H9 (cell line): ENCODE measurements at regions not wholly inside any gene's neighbourhood (a gene's known extent, or its start where the extent isn't known, plus 50 kb on each side); places are given as distances from the start of the nearest gene placed in this dataset.

Experiments
- DNase-seq: peaks from one replicate; pipeline ENCODE4 v3.0.0-alpha.2; 2017
- H2AFZ ChIP-seq: one replicate; pipeline ENCODE4 v1.6.1; 2013; ENCODE audit warnings: mild to moderate bottlenecking, low read length, control low read depth, moderate library complexity
- H2AK5ac ChIP-seq: 2 replicates; pipeline ENCODE4 v1.6.1; 2013; ENCODE audit warnings: low read length, control low read depth, mixed read lengths; ENCODE audit not compliant: insufficient read length
- H2BK120ac ChIP-seq: one replicate; pipeline ENCODE4 v1.6.1; 2013; ENCODE audit warnings: low read depth, mild to moderate bottlenecking, low read length, control low read depth, inconsistent platforms; ENCODE audit not compliant: poor library complexity, severe bottlenecking
- H2BK12ac ChIP-seq: 2 replicates; pipeline ENCODE4 v1.6.1; 2013; ENCODE audit warnings: low read length, control low read depth, mixed read lengths, low read depth; ENCODE audit not compliant: insufficient read length
- H2BK15ac ChIP-seq: 2 replicates; pipeline ENCODE4 v1.6.1; 2013; ENCODE audit warnings: low read depth, low read length, control low read depth
- H2BK20ac ChIP-seq: one replicate; pipeline ENCODE4 v1.6.1; 2013; ENCODE audit warnings: low read depth, mild to moderate bottlenecking, low read length, control low read depth, inconsistent platforms; ENCODE audit not compliant: poor library complexity, severe bottlenecking
- H2BK5ac ChIP-seq: 2 replicates; pipeline ENCODE4 v1.6.1; 2013; ENCODE audit warnings: low read length, control low read depth, mixed read lengths; ENCODE audit not compliant: insufficient read length
- H3K14ac ChIP-seq: 2 replicates; pipeline ENCODE4 v1.6.1; 2013; ENCODE audit warnings: low read length, control low read depth; ENCODE audit not compliant: insufficient read depth
- H3K18ac ChIP-seq: 2 replicates; pipeline ENCODE4 v1.6.1; 2013; ENCODE audit warnings: low read depth, mild to moderate bottlenecking, mixed read lengths, low read length, control low read depth; ENCODE audit not compliant: insufficient read length
- H3K23ac ChIP-seq: 2 replicates; pipeline ENCODE4 v1.6.1; 2013; ENCODE audit warnings: low read length, control low read depth, mixed read lengths, low read depth; ENCODE audit not compliant: insufficient read length
- H3K23me2 ChIP-seq: 2 replicates; pipeline ENCODE4 v1.6.1; 2013; ENCODE audit warnings: low read depth, mild to moderate bottlenecking, mixed read lengths, low read length, control low read depth; ENCODE audit not compliant: insufficient read length, poor library complexity, severe bottlenecking
- H3K27ac ChIP-seq: 2 replicates; pipeline ENCODE4 v1.5.1; 2013; ENCODE audit warnings: low read length, control low read depth, mixed read lengths, low read depth; ENCODE audit not compliant: insufficient read length
- H3K27me3 ChIP-seq: 2 replicates; pipeline ENCODE4 v1.6.1; 2013; ENCODE audit warnings: low read length, control low read depth, inconsistent platforms; ENCODE audit not compliant: insufficient read depth
- H3K4ac ChIP-seq: 2 replicates; pipeline ENCODE4 v1.6.1; 2013; ENCODE audit warnings: low read depth, mild to moderate bottlenecking, control low read depth, inconsistent platforms, low read length, moderate library complexity
- H3K4me1 ChIP-seq: 2 replicates; pipeline ENCODE4 v1.6.1; 2013; ENCODE audit warnings: low read length, control low read depth, inconsistent platforms; ENCODE audit not compliant: insufficient read depth
- H3K4me2 ChIP-seq: 2 replicates; pipeline ENCODE4 v1.6.1; 2013; ENCODE audit warnings: low read length, control low read depth, mixed read lengths; ENCODE audit not compliant: insufficient read length, insufficient read depth
- H3K56ac ChIP-seq: 2 replicates; pipeline ENCODE4 v1.6.1; 2013; ENCODE audit warnings: low read depth, mild to moderate bottlenecking, mixed read lengths, low read length, control low read depth; ENCODE audit not compliant: insufficient read length
- H3K79me1 ChIP-seq: 2 replicates; pipeline ENCODE4 v1.6.1; 2013; ENCODE audit warnings: low read depth, mild to moderate bottlenecking, moderate library complexity, low read length, control low read depth, inconsistent platforms; ENCODE audit not compliant: insufficient read depth, poor library complexity, severe bottlenecking
- H3K79me2 ChIP-seq: 2 replicates; pipeline ENCODE4 v1.6.1; 2013; ENCODE audit warnings: low read length, control low read depth, inconsistent platforms; ENCODE audit not compliant: insufficient read depth
- H3K9ac ChIP-seq: 2 replicates; pipeline ENCODE4 v1.6.1; 2013; ENCODE audit warnings: low read length, control low read depth, mixed read lengths; ENCODE audit not compliant: insufficient read length; ENCODE audit errors: extremely low read depth
- H3K9me3 ChIP-seq: one replicate; pipeline ENCODE4 v1.6.1; 2013; ENCODE audit warnings: low read depth, low read length, inconsistent platforms; ENCODE audit not compliant: control insufficient read depth
- H3T11ph ChIP-seq: one replicate; pipeline ENCODE4 v1.6.1; 2013; ENCODE audit warnings: mild to moderate bottlenecking, low read length, control low read depth, inconsistent platforms
- H4K20me1 ChIP-seq: one replicate; pipeline ENCODE4 v1.6.1; 2013; ENCODE audit not compliant: control insufficient read depth, insufficient read length, insufficient read depth
- H4K5ac ChIP-seq: 2 replicates; pipeline ENCODE4 v1.6.1; 2013; ENCODE audit warnings: low read depth, mild to moderate bottlenecking, mixed read lengths, low read length, control low read depth; ENCODE audit not compliant: insufficient read length
- H4K8ac ChIP-seq: replicated peaks from 2 replicates; pipeline ENCODE4 v1.6.1; 2013; ENCODE audit warnings: low read length, control low read depth, mixed read lengths, low read depth; ENCODE audit not compliant: insufficient read length
- H4K91ac ChIP-seq: 2 replicates; pipeline ENCODE4 v1.6.1; 2013; ENCODE audit warnings: low read depth, mild to moderate bottlenecking, moderate library complexity, mixed read lengths, low read length, control low read depth; ENCODE audit not compliant: insufficient read length
- H3K27ac Mint-ChIP-seq, 3 experiments: 2 replicates in 2 of 3; 3 replicates in 1 of 3; pipeline ENCODE4 v1.8.0; 2020 to 2021; ENCODE audit warnings: mixed read lengths in 3 of 3, mild to moderate bottlenecking in 1 of 3, moderate library complexity in 1 of 3
- H3K27me3 Mint-ChIP-seq: 2 replicates; pipeline ENCODE4 v1.8.0; 2021; ENCODE audit warnings: low read depth, mild to moderate bottlenecking, moderate library complexity, mixed read lengths
- H3K36me3 Mint-ChIP-seq, 3 experiments: 2 replicates in 2 of 3; 3 replicates in 1 of 3; pipeline ENCODE4 v1.8.0; 2020 to 2021; ENCODE audit warnings: low read depth in 3 of 3, mixed read lengths in 3 of 3; ENCODE audit not compliant: insufficient read depth in 1 of 3
- H3K4me1 Mint-ChIP-seq, 2 experiments: 2 replicates each; pipeline ENCODE4 v1.8.0; 2020; ENCODE audit warnings: mixed read lengths in 2 of 2
- H3K4me3 Mint-ChIP-seq, 2 experiments: 2 replicates in 1 of 2; 3 replicates in 1 of 2; pipeline ENCODE4 v1.8.0; 2020 to 2021; ENCODE audit warnings: mild to moderate bottlenecking in 2 of 2, mixed read lengths in 2 of 2, moderate library complexity in 1 of 2
- H3K9me3 Mint-ChIP-seq, 2 experiments: 2 replicates in 1 of 2; 3 replicates in 1 of 2; pipeline ENCODE4 v1.8.0; 2020; ENCODE audit warnings: mild to moderate bottlenecking in 2 of 2, mixed read lengths in 2 of 2, moderate library complexity in 1 of 2
- WGBS: extraction: QIAGEN DNeasy Blood & Tissue Kit; methylation state at CpG from one replicate; pipeline ENCODE4 v1.1.7; 2013; ENCODE audit warnings: missing lambda C conversion rate, low lambda C conversion rate, mixed read lengths; ENCODE audit not compliant: insufficient read length; ENCODE audit errors: extremely low coverage; 5-methylcytosine and 5-hydroxymethylcytosine counted together
- TF ChIP-seq, protein P1 (sequence below): fragments of 200-600 bp; sonication (generic); conservative IDR thresholded peaks from 3 replicates; pipeline ENCODE4 v1.8.0; 2021; ENCODE audit warnings: antibody characterized with exemption, mild to moderate bottlenecking

DNA sequence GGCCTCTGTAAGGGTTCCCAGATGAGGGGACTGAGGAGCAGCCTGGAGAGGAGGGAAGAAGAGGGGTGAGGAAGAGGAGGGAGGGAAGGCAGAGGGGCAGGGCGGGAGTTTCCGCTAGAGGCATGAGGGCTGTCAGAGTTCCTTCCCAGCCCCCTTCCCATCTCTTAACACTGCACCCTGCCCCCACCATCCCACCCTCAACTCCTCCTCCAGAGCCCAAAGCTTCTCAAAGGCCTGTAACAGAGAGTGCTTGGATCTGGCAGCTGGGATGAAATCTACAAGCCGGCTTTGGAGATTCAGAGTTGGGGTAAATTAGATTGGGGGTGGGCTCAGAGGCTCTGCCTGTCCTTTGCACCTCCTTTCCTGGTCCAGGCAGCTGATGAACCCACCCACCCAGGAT lies 57.3 kb upstream of the DLX4 start:
- no peak overlapping the region for H3K9ac ChIP-seq
- peaks cover 26% of the 10 kb centered on the region; the same call in 1 of the 2 replicates for H3K27me3 ChIP-seq
- no peaks in the 10 kb centered on the region for H3K79me2 ChIP-seq
- no peak overlapping the region for H4K91ac ChIP-seq
- H2AFZ ChIP-seq, result no peak overlapping the region
- H4K8ac ChIP-seq, result no peak overlapping the region
- no peaks in the 10 kb centered on the region for H4K20me1 ChIP-seq
- Mint-ChIP-seq H3K4me1 (peaks cover 49 to 83% of the 10 kb centered on the region in 2 experiments), H3K9me3 (no peaks in the 10 kb centered on the region; a peak in 1 of 5 replicates), H3K36me3 (no peaks in the 10 kb centered on the region; a peak in 1 of 7 replicates), H3K27ac (no peak overlapping the region), H3K4me3 (no peak overlapping the region), H3K27me3 (peaks cover 95% of the 10 kb centered on the region)
- no peak overlapping the region for H2BK20ac ChIP-seq
- DNase-seq, result no peak
- H3K27ac ChIP-seq, result no peak overlapping the region
- H3K79me1 ChIP-seq, result no peaks in the 10 kb centered on the region
- no peak overlapping the region for H2BK12ac ChIP-seq
- no peak overlapping the region for H3K14ac ChIP-seq
- no peak overlapping the region for H2BK120ac ChIP-seq
- WGBS, result no CpG with 5 or more reads among the region's 3 CpGs
- H3K9me3 ChIP-seq, result no peaks in the 10 kb centered on the region
- no peak overlapping the region for H3K4me2 ChIP-seq
- no peak overlapping the region for H2BK15ac ChIP-seq
- H3K23me2 ChIP-seq, result peaks cover 5% of the 10 kb centered on the region
- H3K18ac ChIP-seq, result no peak overlapping the region
- no peak overlapping the region for H3K23ac ChIP-seq
- TF ChIP-seq, protein P1, sequence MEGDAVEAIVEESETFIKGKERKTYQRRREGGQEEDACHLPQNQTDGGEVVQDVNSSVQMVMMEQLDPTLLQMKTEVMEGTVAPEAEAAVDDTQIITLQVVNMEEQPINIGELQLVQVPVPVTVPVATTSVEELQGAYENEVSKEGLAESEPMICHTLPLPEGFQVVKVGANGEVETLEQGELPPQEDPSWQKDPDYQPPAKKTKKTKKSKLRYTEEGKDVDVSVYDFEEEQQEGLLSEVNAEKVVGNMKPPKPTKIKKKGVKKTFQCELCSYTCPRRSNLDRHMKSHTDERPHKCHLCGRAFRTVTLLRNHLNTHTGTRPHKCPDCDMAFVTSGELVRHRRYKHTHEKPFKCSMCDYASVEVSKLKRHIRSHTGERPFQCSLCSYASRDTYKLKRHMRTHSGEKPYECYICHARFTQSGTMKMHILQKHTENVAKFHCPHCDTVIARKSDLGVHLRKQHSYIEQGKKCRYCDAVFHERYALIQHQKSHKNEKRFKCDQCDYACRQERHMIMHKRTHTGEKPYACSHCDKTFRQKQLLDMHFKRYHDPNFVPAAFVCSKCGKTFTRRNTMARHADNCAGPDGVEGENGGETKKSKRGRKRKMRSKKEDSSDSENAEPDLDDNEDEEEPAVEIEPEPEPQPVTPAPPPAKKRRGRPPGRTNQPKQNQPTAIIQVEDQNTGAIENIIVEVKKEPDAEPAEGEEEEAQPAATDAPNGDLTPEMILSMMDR, result no peak
- H4K5ac ChIP-seq, result no peak overlapping the region
- no peak overlapping the region for H2AK5ac ChIP-seq
- H3K56ac ChIP-seq, result no peak overlapping the region
- H3K4ac ChIP-seq, result no peak overlapping the region
- no peak overlapping the region for H2BK5ac ChIP-seq
- 0 out of 2 replicates have a peak, but pooled peaks cover 4% of the 10 kb centered on the region for H3K4me1 ChIP-seq
- no peak overlapping the region for H3T11ph ChIP-seq
